HL-60/S4 (cell line): ENCODE measurements at regions not wholly inside any gene's neighbourhood (a gene's known extent, or its start where the extent isn't known, plus 50 kb on each side); places are given as distances from the start of the nearest gene placed in this dataset.

Experiments
- in situ Hi-C: fragments of 300-500 bp; cut with MboI; formaldehyde crosslinking; loops from 2 replicates; pipeline ENCODE4 v1.14.3; 2022; ENCODE audit warnings: low sequenced_read_pairs

- in situ Hi-C loops: no loop called here
Observed at GRCh38 chr9:7963026-7963425, 163.4 kb upstream of the DMAC1 start.

- in situ Hi-C loops: no loop called here
Observed at GRCh38 chr9:7961076-7961475, 161.5 kb upstream of the DMAC1 start.

DNA sequence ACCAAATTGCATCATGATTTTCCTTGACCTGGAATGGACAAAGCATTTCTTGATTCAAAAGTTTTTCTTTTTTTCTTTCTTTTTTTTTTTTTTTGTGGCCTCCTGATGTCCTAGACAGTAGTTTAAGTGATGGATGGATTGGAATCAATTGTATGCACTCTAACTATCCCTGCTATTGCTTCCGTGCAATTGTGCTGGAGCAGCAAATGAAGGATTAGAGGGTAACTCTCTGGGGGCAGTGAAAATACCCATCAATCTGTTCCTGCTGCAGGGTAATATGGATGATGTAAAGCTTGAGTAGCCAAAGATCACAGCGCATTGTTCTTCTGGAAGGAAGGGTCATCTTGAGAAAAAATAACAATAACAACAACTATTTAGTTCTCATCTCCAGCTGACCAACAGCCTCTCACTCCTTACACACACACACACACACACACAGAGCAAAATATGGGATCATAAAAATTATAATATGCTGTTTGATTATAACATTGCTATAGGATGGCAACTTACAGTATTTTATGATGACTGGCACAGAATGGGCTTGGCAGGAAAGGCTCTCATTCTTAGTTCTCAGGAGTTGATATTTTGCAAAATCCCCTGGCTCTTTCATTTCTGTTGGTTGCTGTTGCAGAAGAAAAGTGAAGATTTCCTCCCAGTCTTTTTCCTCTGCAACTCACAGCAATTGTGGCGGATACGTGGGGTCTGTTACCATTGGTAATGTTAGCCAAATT is 160.9 kb upstream of the DMAC1 start:
- in situ Hi-C loops: no loop called here

GRCh38 chr9:7957803-7958202 is 158.2 kb upstream of the DMAC1 start:
- in situ Hi-C loops: no loop called here

DNA sequence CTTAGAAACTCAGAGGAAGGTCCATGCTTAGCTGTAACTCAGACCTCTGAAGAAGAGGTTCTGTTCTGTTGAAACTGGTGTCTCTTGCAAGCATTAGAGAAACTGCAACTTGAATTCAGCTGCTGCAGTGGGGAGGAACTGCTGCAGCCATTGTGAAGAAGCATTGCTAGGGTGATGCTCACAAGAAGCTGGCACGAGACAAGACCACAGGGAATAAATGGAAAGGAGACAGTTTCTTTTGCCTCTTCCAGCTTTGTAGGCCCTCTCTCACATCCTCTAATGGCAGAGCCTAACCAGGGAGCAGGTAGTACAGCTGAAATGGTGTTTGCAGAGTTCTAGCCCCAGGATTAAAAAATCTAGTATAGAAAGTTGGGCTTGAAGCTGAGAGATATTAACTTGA is 148.0 kb upstream of the DMAC1 start:
- in situ Hi-C loops: no loop called here

DNA sequence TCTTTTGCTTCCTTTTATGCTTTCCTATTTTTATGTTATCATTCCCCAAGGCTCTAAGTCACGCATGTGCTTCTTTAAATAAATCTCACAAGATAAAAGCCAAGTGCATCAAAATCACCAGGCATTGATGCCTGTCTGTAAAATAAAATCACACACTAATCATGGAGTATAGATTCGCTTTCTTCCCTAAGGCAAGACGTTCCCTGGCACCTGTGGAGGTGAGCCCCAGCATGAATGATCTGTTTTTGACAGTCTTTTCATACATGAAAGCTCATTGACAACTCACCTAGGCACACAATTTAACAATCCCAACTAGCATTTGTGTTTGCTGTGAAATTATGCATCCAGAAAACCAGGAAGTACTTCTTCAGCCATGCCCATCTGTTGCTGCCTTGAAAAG is 146.9 kb upstream of the DMAC1 start:
- in situ Hi-C loops: no loop called here

GRCh38 chr9:7944572-7944971 is 145.0 kb upstream of the DMAC1 start:
- in situ Hi-C loops: no loop called here

DNA sequence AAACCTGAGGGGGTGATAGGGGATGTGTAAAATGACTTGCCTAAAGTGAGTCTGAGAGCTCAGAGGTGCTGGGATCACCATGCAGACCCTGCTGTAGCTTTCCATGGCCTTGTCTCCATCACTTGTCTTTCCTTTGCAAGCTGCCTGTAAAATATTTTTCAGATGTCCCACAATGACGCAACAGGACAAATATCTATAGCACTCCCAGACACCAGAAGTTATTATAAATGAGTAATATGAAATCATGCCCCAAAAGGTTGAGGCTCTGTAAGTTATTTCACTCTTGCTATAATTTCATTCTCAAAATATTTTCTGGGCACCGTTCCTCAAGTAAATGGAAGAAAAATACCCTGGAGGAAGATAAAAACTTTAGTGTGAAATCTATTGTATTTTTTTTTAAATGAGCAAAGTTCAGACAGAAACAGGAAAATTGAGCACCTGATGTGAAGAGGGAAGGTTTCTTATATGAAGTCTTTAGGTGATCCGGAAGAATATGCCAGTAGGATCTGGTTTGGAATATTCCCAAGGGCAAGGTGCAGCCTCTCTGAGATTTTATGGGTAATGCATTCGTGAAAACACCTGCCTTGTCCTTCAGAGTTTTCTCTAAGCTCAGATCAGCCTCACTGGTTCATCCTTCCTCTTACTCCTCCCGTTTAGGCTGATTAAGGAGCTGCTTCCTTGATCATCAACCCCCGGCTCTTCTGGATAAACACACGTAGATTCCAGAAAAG is 138.3 kb upstream of the DMAC1 start:
- in situ Hi-C loops: no loop called here

DNA sequence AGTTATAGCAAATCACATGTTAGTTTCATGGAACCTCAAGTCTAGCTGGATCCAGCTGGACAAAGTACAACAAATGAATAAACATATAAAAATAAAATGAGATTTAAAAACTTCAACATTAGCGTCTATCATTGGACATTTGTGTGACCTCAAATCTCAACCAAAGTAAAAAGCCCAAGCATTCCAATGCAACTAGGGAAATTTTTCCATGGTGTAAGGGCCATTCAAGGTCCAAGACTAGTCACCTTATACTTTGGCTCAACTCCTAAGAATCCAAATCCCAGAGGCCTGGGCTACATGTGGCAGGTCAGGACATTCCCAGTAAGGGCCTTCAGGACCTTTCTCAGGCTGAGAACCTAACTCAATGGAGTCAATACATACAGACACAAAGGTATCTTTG is 137.4 kb upstream of the DMAC1 start:
- in situ Hi-C loops: no loop called here

DNA sequence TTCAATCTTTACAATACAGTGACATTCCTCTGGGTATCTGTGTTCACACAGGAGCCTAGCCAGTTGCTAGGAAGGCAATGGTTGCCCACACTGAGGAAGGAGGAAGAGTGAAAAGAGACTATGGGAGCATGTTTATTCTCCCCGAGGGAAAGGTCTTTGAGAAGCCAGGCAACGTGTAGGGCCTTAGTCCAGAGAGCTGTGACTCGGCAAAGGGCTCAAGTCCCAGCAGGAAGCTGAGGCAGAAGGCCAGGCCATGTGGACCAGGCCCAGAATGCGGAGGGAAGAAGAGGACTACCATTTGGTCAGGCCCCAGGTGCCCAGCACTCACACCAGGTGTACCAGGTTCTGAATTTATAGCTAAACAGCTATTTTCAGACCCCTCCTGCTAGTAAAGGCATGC is 136.6 kb upstream of the DMAC1 start:
- in situ Hi-C loops: no loop called here

DNA sequence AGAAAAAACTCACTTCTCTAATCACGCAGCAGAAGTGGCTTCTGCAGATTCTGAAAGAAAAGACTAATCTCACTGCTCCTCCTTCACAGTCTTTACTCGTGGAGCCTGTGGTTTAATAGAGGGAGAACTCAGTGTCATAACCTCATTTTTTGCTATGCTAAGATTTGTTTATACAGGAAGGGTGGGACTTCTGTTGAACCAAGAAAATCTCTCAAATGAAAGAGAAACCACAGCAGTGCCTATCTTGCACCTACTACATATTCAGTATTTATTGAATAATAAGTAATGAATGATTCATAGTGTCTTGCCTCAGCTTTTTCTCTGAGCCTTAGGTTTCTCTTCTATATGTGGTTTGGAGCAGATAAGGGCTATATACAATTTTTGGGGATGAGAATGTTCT is 136.1 kb upstream of the DMAC1 start:
- in situ Hi-C loops: no loop called here

DNA sequence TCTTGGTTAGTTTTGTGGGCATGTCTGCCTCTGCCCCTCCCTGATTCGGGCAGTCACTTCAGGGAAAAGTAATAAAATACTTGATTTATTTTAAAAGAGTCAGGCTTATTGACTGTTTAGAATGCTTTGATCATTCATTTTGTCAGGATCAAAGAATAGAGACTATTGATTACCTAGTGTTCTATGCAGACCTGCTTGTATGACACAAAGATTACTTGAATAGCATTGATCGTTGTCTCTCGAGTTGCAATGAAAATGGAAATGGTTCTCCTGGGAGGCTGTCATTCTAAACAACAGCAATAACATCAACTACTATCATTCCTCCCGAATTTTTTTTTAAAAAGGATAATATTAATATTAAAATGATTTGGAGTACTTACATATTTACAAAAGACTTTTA is 133.2 kb upstream of the DMAC1 start:
- in situ Hi-C loops: no loop called here

GRCh38 chr9:7930613-7931012 is 131.0 kb upstream of the DMAC1 start:
- in situ Hi-C loops: no loop called here

- in situ Hi-C loops: no loop called here
Observed at GRCh38 chr9:7921545-7922197, 122.1 kb upstream of the DMAC1 start.

DNA sequence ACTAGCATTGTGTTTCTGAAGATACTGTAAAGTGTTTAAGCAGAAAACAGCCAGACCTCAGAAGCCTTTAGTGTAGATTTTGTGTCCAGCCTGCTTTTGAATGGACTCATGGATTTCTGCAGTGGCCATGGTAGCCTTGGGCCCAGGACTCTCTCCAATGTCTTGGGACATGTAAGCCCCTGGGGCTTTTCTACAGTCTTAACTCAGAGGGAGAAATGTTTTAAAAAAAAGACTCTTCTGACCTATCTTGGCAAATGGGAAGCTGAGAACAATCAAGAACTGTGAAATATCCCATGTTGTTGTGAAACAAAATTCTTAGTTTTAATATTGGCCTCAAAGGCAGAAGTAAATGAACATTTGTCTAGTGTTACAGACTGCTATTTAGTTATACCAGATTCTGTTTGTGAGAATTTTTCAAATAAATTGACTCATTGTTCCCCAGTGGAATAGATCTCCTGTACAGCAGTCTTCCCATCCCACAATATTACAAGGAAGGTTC is 112.5 kb upstream of the DMAC1 start:
- in situ Hi-C loops: no loop called here

GRCh38 chr9:7910426-7911020 is 110.9 kb upstream of the DMAC1 start:
- in situ Hi-C loops: no loop called here

DNA sequence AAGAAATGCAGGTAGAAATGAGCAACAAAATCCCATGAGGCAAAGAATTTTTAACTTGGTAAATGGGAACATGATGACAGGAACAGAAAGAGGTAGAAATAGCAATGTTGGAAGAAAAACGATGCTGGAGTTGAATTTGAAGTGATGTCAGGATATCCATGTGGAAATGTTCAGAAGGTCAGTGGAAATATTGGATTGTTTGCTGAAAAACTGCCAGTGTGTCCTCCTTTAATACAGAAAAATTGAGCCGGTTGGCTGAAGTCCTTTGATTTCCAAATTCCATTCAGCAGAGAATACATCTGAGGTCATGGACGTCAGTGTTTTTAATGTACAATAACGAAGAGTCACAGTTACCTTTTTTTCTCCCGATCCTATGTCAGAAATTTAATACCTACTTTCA is 110.0 kb upstream of the DMAC1 start:
- in situ Hi-C loops: no loop called here

DNA sequence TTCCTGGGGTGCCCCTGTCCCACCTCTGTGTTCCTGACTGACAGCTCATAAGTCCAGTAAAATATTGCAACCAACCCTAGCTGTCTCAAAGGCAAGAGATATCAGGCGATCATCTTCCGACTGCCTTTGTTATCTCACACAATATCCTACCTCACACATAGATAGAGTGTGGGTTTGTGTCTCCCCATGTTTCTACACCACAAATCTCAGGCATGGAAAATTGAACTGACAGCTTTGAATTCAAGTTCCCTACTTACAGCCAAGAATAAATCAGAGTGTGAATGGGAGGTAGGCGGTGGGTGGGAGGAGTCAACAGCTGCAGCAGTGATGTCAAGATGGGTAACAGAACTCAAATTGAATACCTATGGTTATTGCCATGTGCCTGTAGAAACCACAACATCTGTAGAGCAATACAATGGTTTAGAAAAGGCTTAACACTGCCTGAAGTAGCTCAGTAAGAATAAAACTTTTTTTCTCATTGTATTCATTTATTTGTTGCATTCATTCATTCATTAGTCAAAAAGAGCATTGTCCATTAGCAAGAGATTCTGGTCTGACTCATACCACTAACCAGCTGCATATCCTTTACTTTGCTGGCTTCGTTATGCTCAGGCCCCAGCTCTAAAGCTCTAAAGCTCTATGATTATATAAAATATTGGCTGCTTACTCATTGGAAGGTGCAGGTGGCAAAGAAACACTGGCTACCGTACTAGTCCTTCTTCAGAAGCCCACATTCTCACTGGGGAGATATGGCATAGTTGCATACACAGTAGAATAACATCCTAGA is 108.2 kb upstream of the DMAC1 start:
- in situ Hi-C loops: no loop called here

DNA sequence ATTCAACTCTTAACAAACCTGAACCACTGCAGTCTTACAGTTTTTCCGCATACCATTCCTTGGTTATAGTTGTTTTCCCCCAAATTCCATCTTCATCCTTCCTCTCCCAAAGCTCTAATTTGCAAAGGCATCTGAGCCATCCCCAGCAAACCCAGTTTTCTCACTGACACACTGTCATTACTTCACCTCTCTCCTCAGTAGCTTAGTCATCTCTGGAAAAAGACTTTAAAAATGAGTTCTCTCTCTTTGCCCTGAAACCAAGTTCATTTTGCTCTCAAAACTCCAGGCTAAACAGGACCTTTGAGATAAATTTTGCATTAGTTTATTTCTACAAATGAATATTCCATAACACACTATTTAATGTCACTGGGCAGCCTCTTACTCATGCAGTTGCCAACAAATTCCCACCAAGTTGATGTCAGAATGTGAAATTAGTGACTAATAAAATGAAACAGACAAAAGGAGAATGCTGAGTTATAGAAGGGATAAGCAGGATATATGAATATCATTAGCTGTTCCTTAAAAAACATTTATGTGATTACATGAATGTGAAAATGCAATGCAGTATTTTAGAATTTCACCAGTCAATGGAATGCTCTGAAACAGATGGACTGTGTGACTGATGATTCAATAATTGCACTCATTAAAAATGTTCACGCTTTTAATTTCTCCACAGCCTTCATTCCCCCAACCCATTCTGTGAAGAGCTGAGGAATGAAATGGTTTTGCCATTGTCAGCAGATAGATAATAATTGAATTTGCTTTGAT is 107.4 kb upstream of the DMAC1 start:
- in situ Hi-C loops: no loop called here

DNA sequence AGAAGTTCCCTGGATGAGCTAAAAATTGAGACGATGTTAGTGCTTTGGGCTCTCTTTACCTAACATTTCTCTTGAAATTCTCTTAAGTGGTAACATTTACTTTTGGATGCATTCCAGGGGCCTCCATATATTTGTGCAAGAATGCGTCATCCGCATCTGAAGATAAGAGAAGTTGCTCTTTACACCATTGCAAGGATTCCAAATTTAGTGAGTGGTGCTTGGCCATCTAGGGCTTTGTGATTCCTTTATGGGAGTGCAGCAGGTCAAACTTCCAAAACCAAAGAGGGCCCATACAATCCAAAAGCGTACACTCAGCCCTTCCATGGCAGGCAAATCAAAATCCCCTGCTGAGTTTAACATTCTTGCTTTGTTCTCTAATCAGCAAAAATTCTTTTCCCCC is 102.0 kb upstream of the DMAC1 start:
- in situ Hi-C loops: no loop called here
